ENCODE measurements at regions not wholly inside any gene's neighbourhood (a gene's known extent, or its start where the extent isn't known, plus 50 kb on each side); places are given as distances from the start of the nearest gene placed in this dataset.

DNA sequence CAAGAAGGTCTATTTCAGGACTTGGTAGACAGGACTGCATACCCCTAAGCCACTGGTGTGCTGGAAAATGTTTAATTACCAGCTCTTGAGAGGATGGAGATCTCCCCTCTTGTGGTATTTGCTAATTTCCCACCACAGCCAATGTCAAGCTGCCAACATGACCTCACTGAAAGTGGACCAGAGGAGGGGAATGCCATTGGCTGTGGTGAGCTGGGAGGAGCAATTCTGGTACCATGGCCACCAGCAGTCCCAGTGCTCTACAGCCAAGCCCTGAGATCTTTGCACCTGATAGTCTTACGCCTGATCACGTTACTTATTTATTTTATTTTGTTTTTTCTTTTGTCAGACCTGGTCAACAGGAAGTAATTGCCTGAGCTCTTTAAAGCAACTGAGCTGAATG is 82.5 kb upstream of the BCL6 start:
- DNase-seq, result no peak

DNA sequence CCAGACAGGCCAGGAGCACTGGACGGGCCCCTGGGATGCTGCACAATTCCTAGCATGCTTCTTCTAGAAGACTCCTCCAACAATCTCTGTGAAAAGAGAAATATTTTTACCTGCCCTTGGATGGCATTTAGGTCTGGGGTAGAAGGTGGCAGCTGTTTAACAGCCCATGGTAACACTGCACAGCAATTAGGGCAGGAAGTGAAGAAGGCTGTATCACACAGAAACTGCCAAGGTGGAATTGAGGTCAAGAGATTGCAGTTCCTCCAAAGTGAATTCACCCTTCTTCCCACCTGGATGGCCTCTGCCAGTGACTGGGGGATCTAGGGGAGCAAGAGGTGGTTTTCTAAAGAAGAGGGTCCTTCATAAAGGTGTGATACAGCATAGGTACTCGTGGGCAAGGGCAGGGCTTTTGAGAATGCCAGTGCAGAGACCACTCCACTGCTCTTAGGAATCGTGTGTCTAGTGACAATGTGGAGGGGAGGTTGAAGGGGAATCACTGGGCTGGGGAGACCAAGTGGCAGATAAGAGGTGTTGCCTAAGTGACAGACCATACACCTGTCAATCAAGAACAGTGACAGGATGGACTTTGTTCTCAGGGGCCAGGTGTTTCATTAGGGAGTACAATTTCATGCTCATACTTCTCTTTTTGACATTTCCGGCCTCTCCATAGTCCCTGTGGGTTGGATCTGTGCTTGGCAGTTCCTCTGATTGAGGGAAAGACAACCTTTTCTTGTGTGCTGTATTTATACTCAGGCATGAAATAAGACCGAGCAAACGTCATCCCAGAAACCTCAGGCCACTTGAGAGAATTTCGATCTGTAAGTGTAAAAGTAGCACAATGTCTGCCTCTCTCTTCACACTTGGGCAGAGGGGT is 83.5 kb upstream of the BCL6 start:
- no peak for DNase-seq

DNA sequence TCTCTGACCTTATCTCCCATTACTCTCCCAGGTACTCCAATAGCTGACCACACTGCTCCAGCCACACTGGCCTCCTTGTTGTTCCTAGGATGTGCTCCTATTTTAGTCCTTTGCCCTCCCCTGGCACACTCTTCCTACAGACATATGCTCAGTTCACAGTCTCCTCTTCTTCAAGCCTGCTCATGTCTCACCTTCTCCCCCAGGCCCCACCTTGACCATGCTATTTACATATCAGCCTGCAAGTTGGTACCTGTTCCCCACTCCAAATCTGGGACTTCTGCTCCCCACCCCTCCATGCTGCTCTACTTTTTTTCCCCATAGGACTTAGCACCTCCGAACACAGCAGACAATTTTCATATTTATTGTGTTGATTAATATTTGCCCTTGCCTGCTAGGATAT is 84.9 kb upstream of the BCL6 start:
- no peak for DNase-seq

DNA sequence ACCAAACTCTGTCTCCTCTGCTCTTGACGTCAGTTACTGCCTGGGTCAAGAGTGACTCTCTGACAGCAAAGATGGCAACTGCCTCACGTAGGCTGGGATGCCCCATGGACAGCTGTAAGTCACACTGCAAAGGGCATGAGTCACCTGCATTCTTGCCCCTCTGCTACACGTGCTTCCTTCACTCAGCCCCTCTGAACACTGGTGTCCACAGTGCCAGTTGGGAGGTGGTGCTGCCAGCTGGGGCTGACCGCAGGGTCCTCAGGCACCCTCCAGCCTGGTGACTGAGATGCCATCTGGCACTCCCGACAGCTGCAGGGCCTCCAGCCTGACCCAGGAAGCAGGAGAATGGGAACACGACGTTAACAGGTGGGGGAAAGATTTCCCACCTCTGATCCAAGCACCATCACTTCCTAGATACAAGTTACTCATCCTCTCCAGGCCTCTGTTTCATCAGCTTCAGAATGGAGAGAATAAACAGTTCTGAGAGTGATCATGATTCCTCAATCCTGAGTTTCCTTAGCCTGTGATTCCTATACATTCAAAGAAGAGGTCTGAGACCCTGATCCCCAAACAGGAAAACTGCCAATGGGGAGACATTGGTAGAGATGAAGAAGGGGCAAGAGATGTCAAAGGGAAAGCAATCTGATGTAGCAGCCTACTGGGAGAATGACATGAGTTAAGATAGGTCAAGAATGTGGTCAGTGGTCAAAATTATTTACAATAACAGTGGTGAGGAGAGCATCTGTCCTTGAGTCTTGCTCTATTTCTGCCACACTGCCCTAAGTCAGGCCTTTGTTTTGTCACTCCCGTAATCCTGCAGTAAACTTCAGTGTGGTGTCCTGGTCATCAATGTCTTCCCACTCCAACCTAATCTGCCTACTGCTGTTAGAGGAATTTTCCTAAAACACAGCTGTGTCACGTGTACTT is 86.1 kb upstream of the BCL6 start:
- no peak for DNase-seq

DNA sequence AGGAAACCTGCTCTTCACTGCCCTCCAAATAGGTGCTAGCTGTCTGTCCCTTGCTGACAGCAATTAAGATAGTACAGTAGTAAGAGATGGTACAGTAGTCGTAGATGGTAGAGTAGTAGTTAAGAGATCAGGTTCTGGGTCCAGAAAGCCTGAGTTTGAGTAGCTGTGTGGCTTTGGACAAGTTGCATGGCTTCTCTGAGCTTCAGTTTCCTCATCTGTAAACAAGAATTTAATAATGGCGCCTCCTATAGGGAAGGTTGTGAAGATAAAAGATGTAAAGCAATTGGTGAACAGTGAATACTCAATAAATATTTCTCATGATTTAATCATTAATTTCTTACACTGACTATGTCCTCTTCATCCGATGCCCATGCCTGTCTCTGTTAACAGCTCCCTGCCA is 86.9 kb upstream of the BCL6 start:
- no peak for DNase-seq

DNA sequence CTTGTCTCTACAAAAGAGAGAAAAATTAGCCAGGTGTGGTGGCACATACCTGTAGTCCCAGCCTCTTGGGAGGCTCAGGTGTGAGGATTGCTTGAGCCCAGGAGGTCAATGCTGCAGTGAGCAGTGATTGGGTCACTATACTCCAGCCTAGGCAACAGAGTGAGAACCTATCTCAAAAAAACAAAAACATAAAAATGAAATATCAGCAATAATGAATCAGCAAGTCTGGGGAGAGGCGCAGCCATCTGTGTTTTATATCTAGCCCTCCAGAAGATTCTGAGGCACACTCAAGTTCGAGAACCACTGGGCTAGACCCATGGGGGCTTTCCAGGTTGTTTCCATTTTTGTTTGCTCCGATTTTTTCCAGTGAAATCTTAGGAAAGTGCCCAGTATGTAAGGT is 88.1 kb upstream of the BCL6 start:
- no peak for DNase-seq

GRCh38 chr3:187833799-187834578 is 88.7 kb upstream of the BCL6 start:
- no peak for DNase-seq

DNA sequence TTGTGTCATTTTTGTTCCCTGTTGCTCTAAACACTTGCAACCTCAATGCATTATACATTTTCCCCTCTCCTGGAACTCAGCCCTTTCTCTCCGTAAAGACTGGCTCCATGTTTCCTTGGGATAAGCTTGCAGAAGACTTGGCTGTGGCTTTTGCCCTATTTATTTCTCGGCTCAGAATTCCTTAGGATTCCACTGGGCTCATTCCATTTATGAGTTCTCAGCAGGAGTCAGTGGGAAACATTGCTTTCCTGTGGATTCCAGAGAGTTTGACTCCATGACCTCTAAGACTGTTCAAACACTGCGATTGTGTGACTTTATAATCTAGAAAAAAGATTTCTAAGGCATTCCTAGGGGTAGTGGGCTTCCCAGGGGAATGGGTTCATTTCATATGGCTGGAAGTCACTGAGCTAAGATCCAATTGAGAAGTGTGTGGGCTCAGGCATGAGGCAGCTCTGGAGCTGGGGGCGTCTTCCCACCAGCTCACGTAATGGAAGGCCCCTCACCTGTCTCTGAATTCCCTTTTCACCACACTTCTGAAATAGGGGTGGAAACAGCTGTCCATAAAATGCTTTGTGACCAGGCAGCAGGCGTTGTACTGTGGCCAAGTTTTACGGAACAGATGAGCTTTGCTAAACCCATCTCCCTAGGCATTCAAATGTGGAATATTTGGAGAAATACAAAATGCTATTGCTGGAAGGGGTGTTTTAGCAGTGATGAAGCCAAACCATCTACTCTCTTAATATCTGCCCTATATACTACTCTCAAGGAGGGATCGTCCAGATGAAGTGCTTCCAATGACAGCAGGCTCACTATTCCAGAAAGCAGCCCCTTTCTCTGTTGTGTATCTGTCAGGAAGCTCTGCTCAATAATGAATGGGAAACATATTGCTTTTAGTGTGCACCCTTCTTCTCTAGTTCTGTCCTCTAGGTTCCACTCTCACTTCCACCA is 91.8 kb upstream of the BCL6 start:
- DNase-seq, result no peak

GRCh38 chr3:187838016-187838540 is 92.8 kb upstream of the BCL6 start:
- no peak for DNase-seq

- no peak for DNase-seq
Observed at GRCh38 chr3:187839422-187839821, 94.2 kb upstream of the BCL6 start.

- DNase-seq, result no peak
Observed at GRCh38 chr3:187840856-187841255, 95.6 kb upstream of the BCL6 start.

- DNase-seq, result no peak
Observed at GRCh38 chr3:187841560-187841959, 96.3 kb upstream of the BCL6 start.

DNA sequence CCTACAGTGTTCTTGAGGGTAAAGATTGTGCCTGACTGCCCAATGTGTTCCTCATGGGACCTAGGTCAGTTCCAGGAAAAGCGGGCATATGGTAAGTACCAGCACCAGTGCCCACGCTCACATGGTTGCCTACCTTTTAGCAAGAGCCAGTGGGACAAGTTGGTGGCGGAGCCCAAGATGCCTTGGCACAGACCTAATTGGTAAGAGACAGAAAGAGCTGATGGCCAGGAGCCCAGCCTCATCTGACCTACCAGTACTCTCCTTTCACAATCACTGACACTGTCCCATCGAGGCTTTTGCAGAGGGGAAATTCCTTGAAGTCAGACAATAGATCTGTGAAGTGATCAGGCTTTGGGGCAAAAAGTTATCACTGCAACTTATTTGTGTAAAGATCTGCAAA is 98.4 kb upstream of the BCL6 start:
- no peak for DNase-seq

DNA sequence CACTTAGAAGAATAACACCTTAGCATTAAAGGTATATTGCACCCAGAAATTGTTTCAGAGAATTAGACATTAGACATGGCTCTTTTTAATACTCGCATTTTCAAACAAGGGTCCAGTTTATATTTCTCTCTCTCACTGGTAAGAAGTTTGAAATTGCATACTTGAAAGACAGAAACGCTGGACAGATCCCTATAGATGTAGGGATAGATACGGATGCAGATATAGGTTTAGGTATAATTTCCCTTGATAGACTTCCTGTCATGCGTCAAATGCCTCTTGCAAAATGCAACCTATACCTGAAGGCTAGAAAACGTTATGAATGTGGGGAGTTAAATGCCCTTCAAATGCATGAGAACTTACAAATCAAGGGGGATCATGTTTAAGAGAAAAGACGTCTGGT is 99.4 kb upstream of the BCL6 start:
- DNase-seq, result no peak

GRCh38 chr3:187845826-187846225 is 100.6 kb upstream of the BCL6 start:
- DNase-seq, result no peak

GRCh38 chr3:187848401-187848800 is 103.1 kb upstream of the BCL6 start:
- DNase-seq, result no peak

DNA sequence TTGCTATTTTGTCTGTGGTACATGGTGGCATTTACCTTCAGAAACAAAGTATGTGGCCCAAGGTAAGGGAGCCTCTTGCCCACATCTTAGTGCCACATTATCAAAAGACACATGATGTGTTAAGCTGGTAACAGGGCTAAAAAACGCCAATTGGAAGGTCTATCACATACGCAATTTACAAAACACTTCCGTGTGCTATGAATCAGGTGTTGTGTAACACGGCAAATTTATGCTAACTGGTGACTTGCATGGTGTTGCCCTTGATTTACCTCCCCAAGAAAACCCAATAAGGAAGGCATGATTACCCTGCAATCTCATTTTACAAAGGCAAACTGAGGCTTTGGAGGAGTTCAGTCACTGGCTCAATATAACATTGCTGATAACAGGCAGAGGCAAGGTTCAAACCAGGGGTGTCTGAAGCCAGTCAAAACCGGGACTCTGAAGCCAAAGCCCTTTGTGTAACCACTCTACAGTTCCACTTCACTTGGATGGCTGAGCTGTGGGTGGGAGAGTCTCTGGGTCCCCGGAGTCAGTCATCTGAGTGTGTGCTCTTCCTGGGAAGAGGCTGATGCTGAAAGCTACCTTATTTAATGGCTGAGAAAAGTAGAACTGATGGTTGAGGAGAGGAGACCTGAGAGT is 103.9 kb upstream of the BCL6 start:
- no peak for DNase-seq

DNA sequence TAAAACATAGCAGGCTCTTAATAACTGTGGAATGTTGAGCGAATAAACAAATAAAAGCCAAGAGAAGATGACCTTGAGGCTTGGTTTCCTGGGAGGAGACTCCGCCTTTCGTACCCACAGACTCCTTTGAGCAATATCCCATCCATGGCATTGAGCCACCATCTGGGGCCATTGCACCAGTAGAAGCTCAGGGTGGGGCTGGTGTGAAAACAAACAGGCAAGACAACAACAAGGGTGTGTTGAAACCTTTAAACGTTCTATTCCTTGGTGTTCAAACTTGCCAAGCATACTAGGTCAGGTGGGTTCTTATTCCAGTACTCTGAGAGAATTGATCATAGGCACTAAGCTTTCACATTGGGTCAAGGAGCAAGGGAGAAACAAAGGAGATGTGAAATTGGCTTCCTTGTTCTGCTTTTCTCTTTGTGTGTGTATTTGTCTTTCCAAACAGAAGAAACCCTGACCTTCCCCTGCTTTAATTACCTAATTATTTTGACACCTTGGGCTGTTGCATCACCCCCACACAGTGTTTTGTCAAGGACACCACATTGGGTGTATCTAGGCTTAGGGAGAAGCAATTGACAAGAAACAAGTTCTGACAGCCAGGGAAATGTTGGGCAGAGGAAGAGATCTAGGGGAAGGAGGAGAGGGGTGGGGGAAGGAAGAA is 105.1 kb upstream of the BCL6 start:
- no peak for DNase-seq

GRCh38 chr3:187852842-187853730 is 107.8 kb upstream of the BCL6 start:
- no peak for DNase-seq

DNA sequence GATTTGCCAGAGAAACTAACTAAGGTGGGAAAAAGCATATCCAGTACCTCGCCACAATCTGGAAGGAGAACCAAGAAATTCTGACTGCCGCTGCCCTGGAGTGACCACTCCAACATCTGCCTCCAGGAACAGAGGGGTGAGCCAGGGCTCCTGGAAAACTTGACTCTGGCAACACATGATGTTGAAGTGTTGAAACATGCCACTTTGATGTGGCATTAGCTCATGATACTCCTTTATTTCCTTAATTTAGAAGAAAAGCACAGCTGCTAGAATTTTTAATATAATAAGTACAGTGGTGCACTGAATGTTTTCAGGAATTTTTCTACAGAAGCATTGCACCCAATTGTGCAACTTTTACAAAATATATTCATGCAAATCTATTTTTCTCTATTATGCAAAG is 109.9 kb upstream of the BCL6 start:
- no peak for DNase-seq

Data from activated T-cell treated with anti-CD3 and anti-CD28 coated beads for 4 hours (primary cell).